Panc1 (cell line): ENCODE measurements at regions not wholly inside any gene's neighbourhood (a gene's known extent, or its start where the extent isn't known, plus 50 kb on each side); places are given as distances from the start of the nearest gene placed in this dataset.
A peak's percentile ranks its signal among the peaks of the same experiment; 100 is the strongest.

Source experiments
- ATAC-seq: fragments of 200-7000 bp; cut with Tn5 transposase; 2 replicates; pipeline ENCODE4 v1.9.1; 2020; ENCODE audit warnings: mild to moderate bottlenecking, moderate library complexity
- BruUV-seq: library from RNA; stranded (reverse); fragments of 400-500 nt; replicated peaks from 2 replicates; lab custom pipeline; 2021; lab: Mats Ljungman, UMichigan
- CTCF ChIA-PET: fragments of 300-600 bp; sonication (Branson Sonifier 250); formaldehyde crosslinking; loops from one replicate; lab custom pipeline; 2022; ENCODE audit warnings: antibody characterized with exemption; lab: Charles Lee
- POLR2A ChIA-PET: fragments of 300-600 bp; sonication (Branson Sonifier 250); formaldehyde crosslinking; loops from one replicate; lab custom pipeline; 2022; ENCODE audit warnings: antibody characterized with exemption; lab: Charles Lee
- DNase-seq: peaks from one replicate; pipeline ENCODE4 v3.0.0-alpha.2; 2010; ENCODE audit warnings: low read depth, low spot score
- H3K27ac ChIP-seq: 2 replicates; pipeline ENCODE4 v1.5.1; 2011; ENCODE audit warnings: mild to moderate bottlenecking, low read length, inconsistent platforms
- H3K27me3 ChIP-seq: fragments of 200-500 bp; sonication (Bioruptor generic); 2 replicates; pipeline ENCODE4 v1.6.0; 2014; ENCODE audit warnings: low read length, inconsistent platforms; ENCODE audit not compliant: control insufficient read depth, insufficient read depth
- H3K36me3 ChIP-seq: fragments of 200-500 bp; sonication (Bioruptor generic); 2 replicates; pipeline ENCODE4 v1.5.1; 2014; ENCODE audit warnings: inconsistent platforms, mild to moderate bottlenecking, low read length, moderate library complexity; ENCODE audit not compliant: control insufficient read depth, insufficient read depth
- H3K4me1 ChIP-seq: 2 replicates; pipeline ENCODE4 v1.5.1; 2011; ENCODE audit warnings: inconsistent platforms, mild to moderate bottlenecking, low read length, moderate library complexity; ENCODE audit not compliant: control insufficient read depth, insufficient read depth
- H3K4me3 ChIP-seq, 2 experiments: 2 replicates each; pipeline ENCODE4 v1.5.1; 2011 to 2012; ENCODE audit warnings: low read depth in 2 of 2, low read length in 2 of 2, mild to moderate bottlenecking in 2 of 2, inconsistent platforms in 1 of 2, moderate library complexity in 1 of 2
- H3K9me3 ChIP-seq: fragments of 200-500 bp; sonication (Bioruptor generic); 2 replicates; pipeline ENCODE4 v1.5.1; 2014; ENCODE audit warnings: low read depth, mild to moderate bottlenecking, inconsistent platforms, low read length, moderate library complexity; ENCODE audit not compliant: control insufficient read depth, insufficient read depth
- POLR2AphosphoS5 ChIP-seq: IDR thresholded peaks from 2 replicates; pipeline ENCODE4 v1.6.1; 2012; ENCODE audit warnings: mild to moderate bottlenecking, low read depth, low read length, moderate library complexity
- SIN3A ChIP-seq: IDR thresholded peaks from 2 replicates; pipeline ENCODE4 v1.6.1; 2012; ENCODE audit warnings: low read depth, mild to moderate bottlenecking, low read length, moderate library complexity, borderline replicate concordance; ENCODE audit not compliant: insufficient read depth
- TCF7L2 ChIP-seq: IDR thresholded peaks from 2 replicates; pipeline ENCODE4 v1.6.1; 2011; ENCODE audit warnings: mild to moderate bottlenecking, low read depth, low read length, inconsistent platforms
- in situ Hi-C: cut with HindIII; loops from 2 replicates; pipeline ENCODE4 v1.10.0; 2016; ENCODE audit warnings: low sequenced_read_pairs, low pct_unique_long_range_greater_than_20kb
- intact Hi-C: fragments of 100-400 bp; cut with micrococcal nuclease; formaldehyde crosslinking; loops from one replicate; pipeline ENCODE4 v1.10.0; 2022; ENCODE audit not compliant: unreplicated experiment
- TF ChIP-seq, protein P1 (sequence below): fragments of 450-650 bp; IDR thresholded peaks from 2 replicates; pipeline ENCODE4 v1.5.1; 2017; ENCODE audit warnings: mild to moderate bottlenecking
- TF ChIP-seq, protein P2 (sequence below), 2 experiments: IDR thresholded peaks; 2 replicates each; pipeline ENCODE4 v1.6.1; 2011 to 2012; ENCODE audit warnings: low read depth in 2 of 2, control low read depth in 1 of 2, low read length in 1 of 2, mild to moderate bottlenecking in 1 of 2, moderate library complexity in 1 of 2; ENCODE audit not compliant: insufficient read depth in 1 of 2

DNA sequence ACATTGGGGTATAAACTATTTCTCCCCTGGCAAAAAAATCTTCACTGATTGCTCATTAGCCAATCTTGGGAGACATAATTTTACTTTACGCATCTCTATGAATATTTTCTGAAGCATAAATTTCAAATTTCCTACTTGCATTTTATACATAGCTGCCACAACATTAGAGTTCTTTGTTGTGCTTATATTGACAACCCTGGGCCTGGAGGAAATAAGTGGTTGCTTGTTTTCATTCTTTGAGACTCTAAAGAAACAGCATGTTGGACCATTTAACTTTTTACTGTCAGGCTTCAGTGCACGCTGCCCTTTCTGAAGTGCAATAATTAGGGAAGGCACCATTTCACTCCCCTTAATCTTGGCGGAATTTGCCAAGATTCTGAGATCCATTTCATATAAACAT, 142.6 kb downstream of the MRPS30 start:
- Histone ChIP-seq H3K27me3 (no peaks in the 10 kb centered on the region), H3K9me3 (no peaks in the 10 kb centered on the region), H3K4me3 (no peak overlapping the region), H3K27ac (no peak overlapping the region), H3K36me3 (no peaks in the 10 kb centered on the region), H3K4me1 (no peaks in the 10 kb centered on the region)
- BruUV-seq, result no TSS peak
- TF ChIP-seq SIN3A (no peak), POLR2AphosphoS5 (no peak), TCF7L2 (no peak)
- TF ChIP-seq, protein P1, sequence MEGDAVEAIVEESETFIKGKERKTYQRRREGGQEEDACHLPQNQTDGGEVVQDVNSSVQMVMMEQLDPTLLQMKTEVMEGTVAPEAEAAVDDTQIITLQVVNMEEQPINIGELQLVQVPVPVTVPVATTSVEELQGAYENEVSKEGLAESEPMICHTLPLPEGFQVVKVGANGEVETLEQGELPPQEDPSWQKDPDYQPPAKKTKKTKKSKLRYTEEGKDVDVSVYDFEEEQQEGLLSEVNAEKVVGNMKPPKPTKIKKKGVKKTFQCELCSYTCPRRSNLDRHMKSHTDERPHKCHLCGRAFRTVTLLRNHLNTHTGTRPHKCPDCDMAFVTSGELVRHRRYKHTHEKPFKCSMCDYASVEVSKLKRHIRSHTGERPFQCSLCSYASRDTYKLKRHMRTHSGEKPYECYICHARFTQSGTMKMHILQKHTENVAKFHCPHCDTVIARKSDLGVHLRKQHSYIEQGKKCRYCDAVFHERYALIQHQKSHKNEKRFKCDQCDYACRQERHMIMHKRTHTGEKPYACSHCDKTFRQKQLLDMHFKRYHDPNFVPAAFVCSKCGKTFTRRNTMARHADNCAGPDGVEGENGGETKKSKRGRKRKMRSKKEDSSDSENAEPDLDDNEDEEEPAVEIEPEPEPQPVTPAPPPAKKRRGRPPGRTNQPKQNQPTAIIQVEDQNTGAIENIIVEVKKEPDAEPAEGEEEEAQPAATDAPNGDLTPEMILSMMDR, result no peak
- TF ChIP-seq, protein P2, sequence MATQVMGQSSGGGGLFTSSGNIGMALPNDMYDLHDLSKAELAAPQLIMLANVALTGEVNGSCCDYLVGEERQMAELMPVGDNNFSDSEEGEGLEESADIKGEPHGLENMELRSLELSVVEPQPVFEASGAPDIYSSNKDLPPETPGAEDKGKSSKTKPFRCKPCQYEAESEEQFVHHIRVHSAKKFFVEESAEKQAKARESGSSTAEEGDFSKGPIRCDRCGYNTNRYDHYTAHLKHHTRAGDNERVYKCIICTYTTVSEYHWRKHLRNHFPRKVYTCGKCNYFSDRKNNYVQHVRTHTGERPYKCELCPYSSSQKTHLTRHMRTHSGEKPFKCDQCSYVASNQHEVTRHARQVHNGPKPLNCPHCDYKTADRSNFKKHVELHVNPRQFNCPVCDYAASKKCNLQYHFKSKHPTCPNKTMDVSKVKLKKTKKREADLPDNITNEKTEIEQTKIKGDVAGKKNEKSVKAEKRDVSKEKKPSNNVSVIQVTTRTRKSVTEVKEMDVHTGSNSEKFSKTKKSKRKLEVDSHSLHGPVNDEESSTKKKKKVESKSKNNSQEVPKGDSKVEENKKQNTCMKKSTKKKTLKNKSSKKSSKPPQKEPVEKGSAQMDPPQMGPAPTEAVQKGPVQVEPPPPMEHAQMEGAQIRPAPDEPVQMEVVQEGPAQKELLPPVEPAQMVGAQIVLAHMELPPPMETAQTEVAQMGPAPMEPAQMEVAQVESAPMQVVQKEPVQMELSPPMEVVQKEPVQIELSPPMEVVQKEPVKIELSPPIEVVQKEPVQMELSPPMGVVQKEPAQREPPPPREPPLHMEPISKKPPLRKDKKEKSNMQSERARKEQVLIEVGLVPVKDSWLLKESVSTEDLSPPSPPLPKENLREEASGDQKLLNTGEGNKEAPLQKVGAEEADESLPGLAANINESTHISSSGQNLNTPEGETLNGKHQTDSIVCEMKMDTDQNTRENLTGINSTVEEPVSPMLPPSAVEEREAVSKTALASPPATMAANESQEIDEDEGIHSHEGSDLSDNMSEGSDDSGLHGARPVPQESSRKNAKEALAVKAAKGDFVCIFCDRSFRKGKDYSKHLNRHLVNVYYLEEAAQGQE (IDR thresholded peaks at IDR 0.05; ENCODE audit: insufficient read depth in 1 of 2, low read depth in 2 of 2, low read length in 1 of 2), result no peak
- in situ Hi-C loops, result no loop called here
- DNase-seq (no peak), ATAC-seq (no peak)
- intact Hi-C loops, result no loop called here
- CTCF ChIA-PET, result no interaction called here
- POLR2A ChIA-PET, result no interaction called here

DNA sequence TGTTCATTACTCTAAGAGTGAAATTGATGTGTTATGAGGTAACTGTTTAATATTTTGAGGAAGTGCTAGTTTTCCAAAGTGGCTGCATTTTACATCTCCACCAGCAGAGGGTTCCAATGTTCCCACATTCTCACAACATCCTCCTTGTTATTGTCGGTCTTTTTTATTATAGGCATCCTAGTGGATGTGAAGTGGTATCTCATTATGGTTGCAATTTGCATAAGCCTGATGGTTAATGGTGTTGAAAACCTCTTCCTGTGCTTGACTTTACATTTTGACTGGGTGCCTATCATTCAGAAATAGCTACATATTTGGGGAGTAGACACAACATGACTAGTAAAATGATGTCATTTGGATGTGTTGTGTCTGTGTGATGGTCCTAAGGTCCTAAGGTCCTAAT, 143.6 kb downstream of the MRPS30 start:
- in situ Hi-C loops (no loop called here), intact Hi-C loops (no loop called here)
- no peak for DNase-seq
- ATAC-seq, result no peak
- TF ChIP-seq, protein P1, result peak; percentile 72; the same call in 1 of the 2 replicates
- no peak for TF ChIP-seq TCF7L2
- ChIA-PET POLR2A (interaction anchor here (0.7 kb wide), 1 partner anchor 608 kb away, joined by 3 read pairs; no protein-coding TSS in a partner anchor), CTCF (interaction anchor here (0.6 kb wide), 1 partner anchor 568 kb away, joined by 3 read pairs; no protein-coding TSS in a partner anchor)
- H3K4me3 ChIP-seq, result no peak overlapping the region
- no peaks in the 10 kb centered on the region for H3K4me1 ChIP-seq
- no TSS peak for BruUV-seq
- H3K27ac ChIP-seq, result no peak overlapping the region
- H3K36me3 ChIP-seq, result no peaks in the 10 kb centered on the region
- no peaks in the 10 kb centered on the region for H3K9me3 ChIP-seq
- no peaks in the 10 kb centered on the region for H3K27me3 ChIP-seq
